ENCODE measurements at regions not wholly inside any gene's neighbourhood (a gene's known extent, or its start where the extent isn't known, plus 50 kb on each side); places are given as distances from the start of the nearest gene placed in this dataset.

- Histone ChIP-seq H3K56ac (ENCODE audit: extremely low read depth, insufficient read depth, low read length) (no peak overlapping the region), H3K4ac (ENCODE audit: low read depth, low read length) (no peak overlapping the region), H2BK120ac (ENCODE audit: low read depth, low read length) (no peak overlapping the region), H3K27ac (ENCODE audit: insufficient read depth, low read length) (no peak overlapping the region), H4K91ac (ENCODE audit: insufficient read depth, low read depth, low read length) (no peak overlapping the region), H2BK15ac (ENCODE audit: low read depth, low read length) (no peak overlapping the region), H3K9ac (ENCODE audit: low read depth, low read length) (no peak overlapping the region), H2AK5ac (ENCODE audit: low read depth, low read length) (no peak overlapping the region), H3K36me3 (ENCODE audit: control insufficient read depth, insufficient read depth, low read length) (no peaks in the 10 kb centered on the region), H3K18ac (ENCODE audit: low read depth, low read length) (no peak overlapping the region), H3K4me2 (ENCODE audit: low read depth, low read length) (no peak overlapping the region), H3K27me3 (ENCODE audit: control insufficient read depth, insufficient read depth, low read length) (no peaks in the 10 kb centered on the region), H2AK9ac (replicated peaks; ENCODE audit: low read depth, low read length, poor library complexity) (no peak overlapping the region), H4K20me1 (ENCODE audit: insufficient read depth, low read length) (no peaks in the 10 kb centered on the region), H2BK20ac (ENCODE audit: low read depth, low read length) (no peak overlapping the region), H3K9me1 (ENCODE audit: insufficient read depth, low read length) (no peaks in the 10 kb centered on the region), H2BK5ac (ENCODE audit: low read depth, low read length, poor library complexity, severe bottlenecking) (no peak overlapping the region), H3K23ac (ENCODE audit: low read depth, low read length) (no peak overlapping the region), H4K8ac (ENCODE audit: low read depth in 2 of 2, low read length in 2 of 2) (no peak overlapping the region), H2AFZ (replicated peaks; ENCODE audit: low read length, poor library complexity) (no peak overlapping the region), H3K9me3 (ENCODE audit: control insufficient read depth, insufficient read depth, low read length) (peaks cover 2% of the 10 kb centered on the region; the same call in 1 of the 2 replicates), H3K4me1 (ENCODE audit: control insufficient read depth, insufficient read depth, low read length) (no peaks in the 10 kb centered on the region), H4K5ac (ENCODE audit: low read depth, low read length) (no peak overlapping the region), H3K14ac (replicated peaks; ENCODE audit: low read depth, low read length) (no peak overlapping the region), H3K79me1 (ENCODE audit: low read depth in 1 of 2, low read length in 2 of 2) (no peaks in the 10 kb centered on the region), H3K4me3 (ENCODE audit: insufficient read depth, low read depth, low read length) (no peak overlapping the region)
- 32% methylated on average over 3 of the region's 8 CpGs; no CpG with 5 or more reads in 1 of the 2 experiments for WGBS, 2 experiments (ENCODE audit: extremely low coverage in 2 of 2, insufficient read length in 1 of 2)
- in situ Hi-C loops (cut with MboI; ENCODE audit: low sequenced_read_pairs) (no loop called here), dilution Hi-C loops (cut with HindIII; ENCODE audit: low sequenced_read_pairs, unreplicated experiment) (no loop called here), intact Hi-C loops (cut with micrococcal nuclease) (no loop called here)
- TF ChIP-seq RCOR1 (IDR thresholded peaks at IDR 0.05; ENCODE audit: insufficient replicate concordance, low read length) (no peak), USF2 (IDR thresholded peaks at IDR 0.05; ENCODE audit: low read depth, low read length) (no peak), MXI1 (IDR thresholded peaks at IDR 0.05; ENCODE audit: borderline replicate concordance, low read depth, low read length) (no peak), MAFK (IDR thresholded peaks at IDR 0.05; ENCODE audit: low read depth, low read length) (no peak), CTCF (conservative IDR thresholded peaks at IDR 0.05; ENCODE audit: low read depth, low read length) (no peak)
- ChIA-PET CTCF (no interaction called here), POLR2A (ENCODE audit: unreplicated experiment) (no interaction called here)
- DNase-seq (no peak), ATAC-seq (ENCODE audit: low read depth) (no peak)
- no TSS peak for BruUV-seq (replicated peaks)
Observed at GRCh38 chr13:104170980-104171555, 1104.9 kb upstream of the SLC10A2 start.

Data from IMR-90 (cell line).